Nephron (organoid): ENCODE measurements at regions not wholly inside any gene's neighbourhood (a gene's known extent, or its start where the extent isn't known, plus 50 kb on each side); places are given as distances from the start of the nearest gene placed in this dataset.
A peak's percentile ranks its signal among the peaks of the same experiment; 100 is the strongest.

Experiments used
- H3K27ac Mint-ChIP-seq, 3 experiments: 2 replicates each; pipeline ENCODE4 v1.8.0; 2020; ENCODE audit warnings: mixed read lengths in 3 of 3, mild to moderate bottlenecking in 2 of 3, moderate library complexity in 1 of 3
- H3K27me3 Mint-ChIP-seq: 2 replicates; pipeline ENCODE4 v1.8.0; 2021; ENCODE audit warnings: low read depth, mild to moderate bottlenecking, moderate library complexity, mixed read lengths
- H3K36me3 Mint-ChIP-seq: 2 replicates; pipeline ENCODE4 v1.8.0; 2020; ENCODE audit warnings: low read depth, mixed read lengths
- H3K4me1 Mint-ChIP-seq: 2 replicates; pipeline ENCODE4 v1.8.0; 2020; ENCODE audit warnings: mixed read lengths
- H3K4me3 Mint-ChIP-seq, 3 experiments: 2 replicates each; pipeline ENCODE4 v1.8.0; 2020; ENCODE audit warnings: mild to moderate bottlenecking in 3 of 3, mixed read lengths in 3 of 3, moderate library complexity in 2 of 3
- H3K9me3 Mint-ChIP-seq: 2 replicates; pipeline ENCODE4 v1.8.0; 2020; ENCODE audit warnings: mixed read lengths
- TF ChIP-seq, protein P1 (sequence below), 3 experiments: fragments of 200-600 bp; sonication (generic); IDR thresholded peaks; one replicate each; pipeline ENCODE4 v1.5.0; 2021; ENCODE audit warnings: antibody characterized with exemption in 3 of 3; ENCODE audit not compliant: unreplicated experiment in 3 of 3

GRCh38 chr12:42741091-42741490, 151.5 kb upstream of the PRICKLE1 start:
- peaks cover under 1% of the 10 kb centered on the region for H3K9me3 Mint-ChIP-seq
- no peak overlapping the region for H3K4me3 Mint-ChIP-seq
- H3K27me3 Mint-ChIP-seq: no peaks in the 10 kb centered on the region
- peaks cover 90% of the 10 kb centered on the region for H3K4me1 Mint-ChIP-seq
- peaks cover under 1% of the 10 kb centered on the region for H3K36me3 Mint-ChIP-seq
- TF ChIP-seq, protein P1, sequence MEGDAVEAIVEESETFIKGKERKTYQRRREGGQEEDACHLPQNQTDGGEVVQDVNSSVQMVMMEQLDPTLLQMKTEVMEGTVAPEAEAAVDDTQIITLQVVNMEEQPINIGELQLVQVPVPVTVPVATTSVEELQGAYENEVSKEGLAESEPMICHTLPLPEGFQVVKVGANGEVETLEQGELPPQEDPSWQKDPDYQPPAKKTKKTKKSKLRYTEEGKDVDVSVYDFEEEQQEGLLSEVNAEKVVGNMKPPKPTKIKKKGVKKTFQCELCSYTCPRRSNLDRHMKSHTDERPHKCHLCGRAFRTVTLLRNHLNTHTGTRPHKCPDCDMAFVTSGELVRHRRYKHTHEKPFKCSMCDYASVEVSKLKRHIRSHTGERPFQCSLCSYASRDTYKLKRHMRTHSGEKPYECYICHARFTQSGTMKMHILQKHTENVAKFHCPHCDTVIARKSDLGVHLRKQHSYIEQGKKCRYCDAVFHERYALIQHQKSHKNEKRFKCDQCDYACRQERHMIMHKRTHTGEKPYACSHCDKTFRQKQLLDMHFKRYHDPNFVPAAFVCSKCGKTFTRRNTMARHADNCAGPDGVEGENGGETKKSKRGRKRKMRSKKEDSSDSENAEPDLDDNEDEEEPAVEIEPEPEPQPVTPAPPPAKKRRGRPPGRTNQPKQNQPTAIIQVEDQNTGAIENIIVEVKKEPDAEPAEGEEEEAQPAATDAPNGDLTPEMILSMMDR (IDR thresholded peaks at IDR 0.05; ENCODE audit: unreplicated experiment in 3 of 3): no peak
- peak overlapping the region; percentile 7 to 76 (median 61) for H3K27ac Mint-ChIP-seq

- H3K9me3 Mint-ChIP-seq: no peaks in the 10 kb centered on the region
- TF ChIP-seq, protein P1 (IDR thresholded peaks at IDR 0.05; ENCODE audit: unreplicated experiment in 3 of 3): no peak
- peak overlapping the region; percentile 29 to 68 (median 48) for H3K27ac Mint-ChIP-seq
- no peaks in the 10 kb centered on the region for H3K36me3 Mint-ChIP-seq
- H3K27me3 Mint-ChIP-seq: no peaks in the 10 kb centered on the region
- H3K4me1 Mint-ChIP-seq: peaks cover 76% of the 10 kb centered on the region
- H3K4me3 Mint-ChIP-seq: peak overlapping the region in 2 of 3 experiments; percentile 20 to 25
Measured at GRCh38 chr12:42737398-42737797, 147.9 kb upstream of the PRICKLE1 start.

- TF ChIP-seq, protein P1 (IDR thresholded peaks at IDR 0.05; ENCODE audit: unreplicated experiment in 3 of 3): no peak
- H3K27me3 Mint-ChIP-seq: no peaks in the 10 kb centered on the region
- H3K9me3 Mint-ChIP-seq: no peaks in the 10 kb centered on the region
- peak overlapping the region in 2 of 3 experiments; percentile 22 to 35 for H3K4me3 Mint-ChIP-seq
- H3K27ac Mint-ChIP-seq: peak overlapping the region; percentile 0 to 65 (median 30)
- H3K36me3 Mint-ChIP-seq: no peaks in the 10 kb centered on the region
- H3K4me1 Mint-ChIP-seq: peaks cover 64% of the 10 kb centered on the region
Measured at GRCh38 chr12:42735861-42736361, 146.4 kb upstream of the PRICKLE1 start.

DNA sequence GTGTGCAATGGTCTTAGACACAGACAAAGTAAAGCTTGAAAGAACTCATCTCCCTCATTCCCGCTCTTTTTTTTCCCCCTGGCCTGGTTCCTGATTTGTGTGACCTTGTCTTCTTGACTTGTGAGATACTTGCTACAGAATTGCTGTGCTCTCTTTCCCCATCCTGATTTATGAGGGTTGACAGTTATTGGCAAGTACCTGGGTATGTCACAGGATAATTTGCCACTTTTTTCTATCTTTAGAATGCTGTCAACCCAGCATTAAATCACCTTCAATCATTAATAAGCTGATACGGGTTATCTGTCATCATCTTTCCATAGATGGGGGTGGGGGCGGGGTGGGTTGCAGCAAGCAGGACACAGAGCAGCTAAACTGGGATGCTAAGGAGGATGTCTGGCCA, 144.4 kb upstream of the PRICKLE1 start:
- Mint-ChIP-seq H3K4me1 (peaks cover 44% of the 10 kb centered on the region), H3K9me3 (peaks cover 5% of the 10 kb centered on the region), H3K27me3 (no peaks in the 10 kb centered on the region), H3K4me3 (no peak overlapping the region), H3K36me3 (no peaks in the 10 kb centered on the region), H3K27ac (no peak overlapping the region)
- TF ChIP-seq, protein P1 (IDR thresholded peaks at IDR 0.05; ENCODE audit: unreplicated experiment in 3 of 3): no peak

GRCh38 chr12:42732908-42733411, 143.4 kb upstream of the PRICKLE1 start:
- H3K27ac Mint-ChIP-seq: no peak overlapping the region
- no peaks in the 10 kb centered on the region for H3K36me3 Mint-ChIP-seq
- TF ChIP-seq, protein P1 (IDR thresholded peaks at IDR 0.05; ENCODE audit: unreplicated experiment in 3 of 3): no peak
- H3K27me3 Mint-ChIP-seq: no peaks in the 10 kb centered on the region
- peaks cover 5% of the 10 kb centered on the region for H3K9me3 Mint-ChIP-seq
- peaks cover 38% of the 10 kb centered on the region for H3K4me1 Mint-ChIP-seq
- no peak overlapping the region for H3K4me3 Mint-ChIP-seq

DNA sequence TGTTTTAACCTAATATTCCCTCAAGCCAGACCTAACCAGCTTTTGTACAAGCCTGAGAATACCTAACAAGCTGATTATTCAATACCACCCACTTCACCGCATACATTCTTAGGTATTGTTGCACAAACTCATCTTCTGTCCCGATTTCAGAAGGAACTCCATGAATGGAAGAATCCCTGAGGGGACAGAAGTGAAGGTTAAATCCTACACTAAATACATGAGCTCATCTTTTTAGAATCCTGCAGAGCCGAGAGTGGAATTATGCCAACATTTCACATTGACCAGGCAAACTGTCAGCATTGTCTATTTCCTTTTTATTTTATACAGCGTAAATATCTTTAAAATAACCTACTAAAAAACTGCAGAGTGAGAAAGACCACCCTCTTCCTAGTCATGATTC, 140.7 kb upstream of the PRICKLE1 start:
- H3K4me1 Mint-ChIP-seq: peaks cover 13% of the 10 kb centered on the region
- no peaks in the 10 kb centered on the region for H3K27me3 Mint-ChIP-seq
- no peak overlapping the region for H3K4me3 Mint-ChIP-seq
- TF ChIP-seq, protein P1 (IDR thresholded peaks at IDR 0.05; ENCODE audit: unreplicated experiment in 3 of 3): no peak
- peaks cover 5% of the 10 kb centered on the region for H3K9me3 Mint-ChIP-seq
- peaks cover 4% of the 10 kb centered on the region for H3K36me3 Mint-ChIP-seq
- no peak overlapping the region for H3K27ac Mint-ChIP-seq
